ENCODE measurements at regions not wholly inside any gene's neighbourhood (a gene's known extent, or its start where the extent isn't known, plus 50 kb on each side); places are given as distances from the start of the nearest gene placed in this dataset.

- TF ChIP-seq, protein P1, sequence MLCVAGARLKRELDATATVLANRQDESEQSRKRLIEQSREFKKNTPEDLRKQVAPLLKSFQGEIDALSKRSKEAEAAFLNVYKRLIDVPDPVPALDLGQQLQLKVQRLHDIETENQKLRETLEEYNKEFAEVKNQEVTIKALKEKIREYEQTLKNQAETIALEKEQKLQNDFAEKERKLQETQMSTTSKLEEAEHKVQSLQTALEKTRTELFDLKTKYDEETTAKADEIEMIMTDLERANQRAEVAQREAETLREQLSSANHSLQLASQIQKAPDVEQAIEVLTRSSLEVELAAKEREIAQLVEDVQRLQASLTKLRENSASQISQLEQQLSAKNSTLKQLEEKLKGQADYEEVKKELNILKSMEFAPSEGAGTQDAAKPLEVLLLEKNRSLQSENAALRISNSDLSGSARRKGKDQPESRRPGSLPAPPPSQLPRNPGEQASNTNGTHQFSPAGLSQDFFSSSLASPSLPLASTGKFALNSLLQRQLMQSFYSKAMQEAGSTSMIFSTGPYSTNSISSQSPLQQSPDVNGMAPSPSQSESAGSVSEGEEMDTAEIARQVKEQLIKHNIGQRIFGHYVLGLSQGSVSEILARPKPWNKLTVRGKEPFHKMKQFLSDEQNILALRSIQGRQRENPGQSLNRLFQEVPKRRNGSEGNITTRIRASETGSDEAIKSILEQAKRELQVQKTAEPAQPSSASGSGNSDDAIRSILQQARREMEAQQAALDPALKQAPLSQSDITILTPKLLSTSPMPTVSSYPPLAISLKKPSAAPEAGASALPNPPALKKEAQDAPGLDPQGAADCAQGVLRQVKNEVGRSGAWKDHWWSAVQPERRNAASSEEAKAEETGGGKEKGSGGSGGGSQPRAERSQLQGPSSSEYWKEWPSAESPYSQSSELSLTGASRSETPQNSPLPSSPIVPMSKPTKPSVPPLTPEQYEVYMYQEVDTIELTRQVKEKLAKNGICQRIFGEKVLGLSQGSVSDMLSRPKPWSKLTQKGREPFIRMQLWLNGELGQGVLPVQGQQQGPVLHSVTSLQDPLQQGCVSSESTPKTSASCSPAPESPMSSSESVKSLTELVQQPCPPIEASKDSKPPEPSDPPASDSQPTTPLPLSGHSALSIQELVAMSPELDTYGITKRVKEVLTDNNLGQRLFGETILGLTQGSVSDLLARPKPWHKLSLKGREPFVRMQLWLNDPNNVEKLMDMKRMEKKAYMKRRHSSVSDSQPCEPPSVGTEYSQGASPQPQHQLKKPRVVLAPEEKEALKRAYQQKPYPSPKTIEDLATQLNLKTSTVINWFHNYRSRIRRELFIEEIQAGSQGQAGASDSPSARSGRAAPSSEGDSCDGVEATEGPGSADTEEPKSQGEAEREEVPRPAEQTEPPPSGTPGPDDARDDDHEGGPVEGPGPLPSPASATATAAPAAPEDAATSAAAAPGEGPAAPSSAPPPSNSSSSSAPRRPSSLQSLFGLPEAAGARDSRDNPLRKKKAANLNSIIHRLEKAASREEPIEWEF (IDR thresholded peaks at IDR 0.05; ENCODE audit: insufficient replicate concordance, low read depth, low read length): no peak
- TF ChIP-seq RELA (IDR thresholded peaks at IDR 0.05; ENCODE audit: borderline replicate concordance, partially characterized antibody): no peak
Observed at GRCh38 chr15:46460431-46461094, 825.7 kb downstream of the SQOR start (continued).

GRCh38 chr15:46461416-46461815 lies 826.6 kb downstream of the SQOR start:
- no TSS peak for BruUV-seq (replicated peaks)
- no peaks in the 10 kb centered on the region for H3K36me3 ChIP-seq (ENCODE audit: control insufficient read depth in 2 of 2, insufficient read depth in 2 of 2, low read length in 1 of 2)
- no peak overlapping the region for H3K4me3 ChIP-seq
- no peak overlapping the region for H2AFZ ChIP-seq (ENCODE audit: control insufficient read depth, low read depth, low read length)
- RAD21 ChIA-PET (ENCODE audit: unreplicated experiment): no interaction called here
- H3K9ac ChIP-seq (ENCODE audit: control insufficient read depth, insufficient read depth, low read length): no peak overlapping the region
- in situ Hi-C loops (cut with MboI) (no loop called here), intact Hi-C loops (cut with micrococcal nuclease; ENCODE audit: unreplicated experiment) (no loop called here)
- no peaks in the 10 kb centered on the region for H3K79me2 ChIP-seq (ENCODE audit: control insufficient read depth, insufficient read depth, low read length)
- SMC1A ChIA-PET (ENCODE audit: uncharacterized antibody, unreplicated experiment): no interaction called here
- ATAC-seq (no peak), DNase-seq (ENCODE audit: low read depth, low spot score) (no peak), FAIRE-seq (no peak)
- no peaks in the 10 kb centered on the region; the same call in 2 of the 3 replicates for H3K9me3 ChIP-seq (replicated peaks; ENCODE audit: control insufficient read depth, insufficient read depth, low read length)
- H3K4me1 ChIP-seq (ENCODE audit: control insufficient read depth, insufficient read depth, low read length): no peaks in the 10 kb centered on the region
- no peaks in the 10 kb centered on the region for H3K27me3 ChIP-seq (replicated peaks in 1 of 2; ENCODE audit: control insufficient read depth in 2 of 2, insufficient read depth in 2 of 2, low read length in 1 of 2)
- H3K27ac ChIP-seq (ENCODE audit: control insufficient read depth, insufficient read depth): no peak overlapping the region
- POLR2A ChIA-PET: no interaction called here
- no peak overlapping the region for H3K4me2 ChIP-seq (ENCODE audit: control insufficient read depth, insufficient read depth)
- WGBS (ENCODE audit: insufficient coverage, insufficient replicate concordance, low lambda C conversion rate, missing lambda C conversion rate): 28% methylated on average over 2 of the region's 2 CpGs
- TF ChIP-seq, protein P2, sequence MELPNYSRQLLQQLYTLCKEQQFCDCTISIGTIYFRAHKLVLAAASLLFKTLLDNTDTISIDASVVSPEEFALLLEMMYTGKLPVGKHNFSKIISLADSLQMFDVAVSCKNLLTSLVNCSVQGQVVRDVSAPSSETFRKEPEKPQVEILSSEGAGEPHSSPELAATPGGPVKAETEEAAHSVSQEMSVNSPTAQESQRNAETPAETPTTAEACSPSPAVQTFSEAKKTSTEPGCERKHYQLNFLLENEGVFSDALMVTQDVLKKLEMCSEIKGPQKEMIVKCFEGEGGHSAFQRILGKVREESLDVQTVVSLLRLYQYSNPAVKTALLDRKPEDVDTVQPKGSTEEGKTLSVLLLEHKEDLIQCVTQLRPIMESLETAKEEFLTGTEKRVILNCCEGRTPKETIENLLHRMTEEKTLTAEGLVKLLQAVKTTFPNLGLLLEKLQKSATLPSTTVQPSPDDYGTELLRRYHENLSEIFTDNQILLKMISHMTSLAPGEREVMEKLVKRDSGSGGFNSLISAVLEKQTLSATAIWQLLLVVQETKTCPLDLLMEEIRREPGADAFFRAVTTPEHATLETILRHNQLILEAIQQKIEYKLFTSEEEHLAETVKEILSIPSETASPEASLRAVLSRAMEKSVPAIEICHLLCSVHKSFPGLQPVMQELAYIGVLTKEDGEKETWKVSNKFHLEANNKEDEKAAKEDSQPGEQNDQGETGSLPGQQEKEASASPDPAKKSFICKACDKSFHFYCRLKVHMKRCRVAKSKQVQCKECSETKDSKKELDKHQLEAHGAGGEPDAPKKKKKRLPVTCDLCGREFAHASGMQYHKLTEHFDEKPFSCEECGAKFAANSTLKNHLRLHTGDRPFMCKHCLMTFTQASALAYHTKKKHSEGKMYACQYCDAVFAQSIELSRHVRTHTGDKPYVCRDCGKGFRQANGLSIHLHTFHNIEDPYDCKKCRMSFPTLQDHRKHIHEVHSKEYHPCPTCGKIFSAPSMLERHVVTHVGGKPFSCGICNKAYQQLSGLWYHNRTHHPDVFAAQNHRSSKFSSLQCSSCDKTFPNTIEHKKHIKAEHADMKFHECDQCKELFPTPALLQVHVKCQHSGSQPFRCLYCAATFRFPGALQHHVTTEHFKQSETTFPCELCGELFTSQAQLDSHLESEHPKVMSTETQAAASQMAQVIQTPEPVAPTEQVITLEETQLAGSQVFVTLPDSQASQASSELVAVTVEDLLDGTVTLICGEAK (IDR thresholded peaks at IDR 0.05; ENCODE audit: borderline replicate concordance): no peak
- no peak for TF ChIP-seq CBX3 (IDR thresholded peaks at IDR 0.05; ENCODE audit: borderline replicate concordance, low read depth)
- TF ChIP-seq, protein P3, sequence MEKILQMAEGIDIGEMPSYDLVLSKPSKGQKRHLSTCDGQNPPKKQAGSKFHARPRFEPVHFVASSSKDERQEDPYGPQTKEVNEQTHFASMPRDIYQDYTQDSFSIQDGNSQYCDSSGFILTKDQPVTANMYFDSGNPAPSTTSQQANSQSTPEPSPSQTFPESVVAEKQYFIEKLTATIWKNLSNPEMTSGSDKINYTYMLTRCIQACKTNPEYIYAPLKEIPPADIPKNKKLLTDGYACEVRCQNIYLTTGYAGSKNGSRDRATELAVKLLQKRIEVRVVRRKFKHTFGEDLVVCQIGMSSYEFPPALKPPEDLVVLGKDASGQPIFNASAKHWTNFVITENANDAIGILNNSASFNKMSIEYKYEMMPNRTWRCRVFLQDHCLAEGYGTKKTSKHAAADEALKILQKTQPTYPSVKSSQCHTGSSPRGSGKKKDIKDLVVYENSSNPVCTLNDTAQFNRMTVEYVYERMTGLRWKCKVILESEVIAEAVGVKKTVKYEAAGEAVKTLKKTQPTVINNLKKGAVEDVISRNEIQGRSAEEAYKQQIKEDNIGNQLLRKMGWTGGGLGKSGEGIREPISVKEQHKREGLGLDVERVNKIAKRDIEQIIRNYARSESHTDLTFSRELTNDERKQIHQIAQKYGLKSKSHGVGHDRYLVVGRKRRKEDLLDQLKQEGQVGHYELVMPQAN (conservative IDR thresholded peaks at IDR 0.05): no peak
- TF ChIP-seq ZZZ3 (IDR thresholded peaks at IDR 0.05; ENCODE audit: control insufficient read depth, insufficient read length, low read depth): no peak
- no peak for TF ChIP-seq BCL3 (IDR thresholded peaks at IDR 0.05; ENCODE audit: borderline replicate concordance, insufficient read depth, low read depth, low read length, poor library complexity, severe bottlenecking)
- TF ChIP-seq YBX1 (IDR thresholded peaks at IDR 0.05): no peak
- no peaks in the 10 kb centered on the region for H4K20me1 ChIP-seq (ENCODE audit: control insufficient read depth, insufficient read depth)
- CTCF ChIA-PET: no interaction called here

Data from GM12878 (cell line).